IMR-90 (cell line): ENCODE measurements at regions not wholly inside any gene's neighbourhood (a gene's known extent, or its start where the extent isn't known, plus 50 kb on each side); places are given as distances from the start of the nearest gene placed in this dataset.

Experiments
- ATAC-seq: fragments of 200-7000 bp; cut with Tn5 transposase; 2 replicates; pipeline ENCODE4 v1.9.1; 2020; ENCODE audit warnings: low read depth, mild to moderate bottlenecking, moderate library complexity
- BruUV-seq: library from RNA; stranded (reverse); fragments of 400-500 nt; replicated peaks from 2 replicates; lab custom pipeline; 2021; lab: Mats Ljungman, UMichigan
- CTCF ChIA-PET: fragments of 300-600 bp; formaldehyde crosslinking; extraction: SDS; loops from one replicate; lab custom pipeline; 2021; ENCODE audit warnings: antibody characterized with exemption; lab: Yijun Ruan, JAX
- POLR2A ChIA-PET: fragments of 300-600 bp; sonication (Branson Sonifier 250); formaldehyde crosslinking; loops from one replicate; lab custom pipeline; 2022; ENCODE audit warnings: antibody characterized with exemption; ENCODE audit not compliant: unreplicated experiment; lab: Charles Lee
- DNase-seq: peaks from one replicate; pipeline ENCODE4 v3.0.0; 2013
- H2AFZ ChIP-seq: replicated peaks from 2 replicates; pipeline ENCODE3; 2013; ENCODE audit warnings: low read length, mild to moderate bottlenecking; ENCODE audit not compliant: poor library complexity
- H2AK5ac ChIP-seq: 2 replicates; pipeline ENCODE4 v1.6.1; 2013; ENCODE audit warnings: low read depth, low read length, inconsistent platforms
- H2AK9ac ChIP-seq: replicated peaks from 2 replicates; pipeline ENCODE3; 2013; ENCODE audit warnings: mild to moderate bottlenecking, low read depth, low read length, moderate library complexity; ENCODE audit not compliant: poor library complexity
- H2BK120ac ChIP-seq: 2 replicates; pipeline ENCODE4 v1.6.1; 2013; ENCODE audit warnings: low read depth, low read length, inconsistent platforms
- H2BK15ac ChIP-seq: 3 replicates; pipeline ENCODE4 v1.6.1; 2013; ENCODE audit warnings: low read depth, low read length, inconsistent platforms
- H2BK20ac ChIP-seq: 2 replicates; pipeline ENCODE4 v1.6.1; 2013; ENCODE audit warnings: low read depth, mild to moderate bottlenecking, inconsistent platforms, low read length, moderate library complexity
- H2BK5ac ChIP-seq: 2 replicates; pipeline ENCODE4 v1.6.1; 2013; ENCODE audit warnings: mild to moderate bottlenecking, low read depth, low read length, inconsistent platforms; ENCODE audit not compliant: poor library complexity, severe bottlenecking
- H3K14ac ChIP-seq: replicated peaks from 2 replicates; pipeline ENCODE4 v1.6.1; 2013; ENCODE audit warnings: low read depth, low read length, inconsistent platforms
- H3K18ac ChIP-seq: 2 replicates; pipeline ENCODE4 v1.6.1; 2013; ENCODE audit warnings: low read depth, low read length, control low read depth
- H3K23ac ChIP-seq: 2 replicates; pipeline ENCODE4 v1.6.1; 2013; ENCODE audit warnings: low read depth, low read length, inconsistent platforms
- H3K27ac ChIP-seq: 2 replicates; pipeline ENCODE4 v1.5.1; 2013; ENCODE audit warnings: mild to moderate bottlenecking, control low read depth, low read length; ENCODE audit not compliant: insufficient read depth
- H3K27me3 ChIP-seq: 2 replicates; pipeline ENCODE4 v1.6.1; 2013; ENCODE audit warnings: low read length; ENCODE audit not compliant: control insufficient read depth, insufficient read depth
- H3K36me3 ChIP-seq: 2 replicates; pipeline ENCODE4 v1.6.1; 2013; ENCODE audit warnings: low read length, mixed read lengths; ENCODE audit not compliant: control insufficient read depth, insufficient read depth
- H3K4ac ChIP-seq: 2 replicates; pipeline ENCODE4 v1.6.1; 2013; ENCODE audit warnings: low read depth, low read length, inconsistent platforms
- H3K4me1 ChIP-seq: 2 replicates; pipeline ENCODE4 v1.6.1; 2013; ENCODE audit warnings: low read length, mixed read lengths; ENCODE audit not compliant: control insufficient read depth, insufficient read depth
- H3K4me2 ChIP-seq: 2 replicates; pipeline ENCODE4 v1.6.1; 2013; ENCODE audit warnings: low read depth, mild to moderate bottlenecking, control low read depth, low read length, moderate library complexity
- H3K4me3 ChIP-seq: 2 replicates; pipeline ENCODE4 v1.5.1; 2013; ENCODE audit warnings: low read depth, mild to moderate bottlenecking, control low read depth, low read length, moderate library complexity; ENCODE audit not compliant: insufficient read depth
- H3K56ac ChIP-seq: 2 replicates; pipeline ENCODE4 v1.6.1; 2013; ENCODE audit warnings: low read length, inconsistent platforms; ENCODE audit not compliant: insufficient read depth; ENCODE audit errors: extremely low read depth
- H3K79me1 ChIP-seq, 2 experiments: 2 replicates each; pipeline ENCODE4 v1.6.1; 2013; ENCODE audit warnings: low read length in 2 of 2, inconsistent platforms in 1 of 2, low read depth in 1 of 2
- H3K9ac ChIP-seq: 2 replicates; pipeline ENCODE4 v1.6.1; 2013; ENCODE audit warnings: low read depth, low read length, control low read depth
- H3K9me1 ChIP-seq: 2 replicates; pipeline ENCODE4 v1.6.1; 2013; ENCODE audit warnings: low read length, inconsistent platforms; ENCODE audit not compliant: insufficient read depth
- H3K9me3 ChIP-seq: 2 replicates; pipeline ENCODE4 v1.6.1; 2013; ENCODE audit warnings: low read length; ENCODE audit not compliant: control insufficient read depth, insufficient read depth
- H4K20me1 ChIP-seq: 2 replicates; pipeline ENCODE4 v1.6.1; 2013; ENCODE audit warnings: low read length, inconsistent platforms; ENCODE audit not compliant: insufficient read depth
- H4K5ac ChIP-seq: 2 replicates; pipeline ENCODE4 v1.6.1; 2013; ENCODE audit warnings: mild to moderate bottlenecking, low read depth, low read length, control low read depth
- H4K8ac ChIP-seq, 2 experiments: 2 replicates each; pipeline ENCODE4 v1.6.1; 2013; ENCODE audit warnings: low read depth in 2 of 2, low read length in 2 of 2, control low read depth in 1 of 2, inconsistent platforms in 1 of 2
- H4K91ac ChIP-seq: 2 replicates; pipeline ENCODE4 v1.6.1; 2013; ENCODE audit warnings: low read depth, low read length, inconsistent platforms; ENCODE audit not compliant: insufficient read depth
- BHLHE40 ChIP-seq: fragments of 150-350 bp; IDR thresholded peaks from 2 replicates; pipeline ENCODE4 v1.6.1; 2016; ENCODE audit warnings: mild to moderate bottlenecking, low read depth, low read length
- CEBPB ChIP-seq: IDR thresholded peaks from 2 replicates; pipeline ENCODE4 v1.6.1; 2012; ENCODE audit warnings: low read depth, low read length, improper control_type of control experiment
- CHD1 ChIP-seq: IDR thresholded peaks from 2 replicates; pipeline ENCODE4 v1.6.1; 2012; ENCODE audit warnings: low read depth, low read length, improper control_type of control experiment
- CTCF ChIP-seq: conservative IDR thresholded peaks from 2 replicates; pipeline ENCODE4 v1.5.1; 2012; ENCODE audit warnings: mild to moderate bottlenecking, low read depth, low read length, improper control_type of control experiment
- FOS ChIP-seq: fragments of 150-350 bp; IDR thresholded peaks from 2 replicates; pipeline ENCODE4 v1.6.1; 2016; ENCODE audit warnings: low read depth, low read length
- MAFK ChIP-seq: IDR thresholded peaks from 2 replicates; pipeline ENCODE4 v1.6.1; 2012; ENCODE audit warnings: low read depth, low read length, improper control_type of control experiment
- MAZ ChIP-seq: IDR thresholded peaks from 2 replicates; pipeline ENCODE4 v1.6.1; 2012; ENCODE audit warnings: low read depth, mild to moderate bottlenecking, low read length, improper control_type of control experiment, moderate library complexity, borderline replicate concordance
- MXI1 ChIP-seq: IDR thresholded peaks from 2 replicates; pipeline ENCODE4 v1.6.1; 2012; ENCODE audit warnings: low read depth, mild to moderate bottlenecking, low read length, moderate library complexity, borderline replicate concordance
- NFE2L2 ChIP-seq: fragments of 150-350 bp; IDR thresholded peaks from 2 replicates; pipeline ENCODE4 v1.6.1; 2016; ENCODE audit warnings: low read depth, mild to moderate bottlenecking, low read length
- POLR2A ChIP-seq: IDR thresholded peaks from 2 replicates; pipeline ENCODE4 v1.6.1; 2012; ENCODE audit warnings: mild to moderate bottlenecking, low read depth, low read length
- RAD21 ChIP-seq: IDR thresholded peaks from 2 replicates; pipeline ENCODE4 v1.6.1; 2012; ENCODE audit warnings: low read length, improper control_type of control experiment
- RCOR1 ChIP-seq: IDR thresholded peaks from 2 replicates; pipeline ENCODE4 v1.6.1; 2012; ENCODE audit warnings: mild to moderate bottlenecking, low read length, improper control_type of control experiment; ENCODE audit not compliant: insufficient replicate concordance
- RFX5 ChIP-seq: IDR thresholded peaks from 2 replicates; pipeline ENCODE4 v1.8.0; 2012; ENCODE audit warnings: low read depth, mild to moderate bottlenecking, low read length, moderate library complexity
- SMC3 ChIP-seq: fragments of 150-350 bp; IDR thresholded peaks from 2 replicates; pipeline ENCODE4 v1.6.1; 2016; ENCODE audit warnings: low read depth, mild to moderate bottlenecking, antibody characterized with exemption, low read length, moderate library complexity
- WGBS, 2 experiments: methylation state at CpG; one replicate each; pipeline versions ENCODE4 v1.1.5 to v1.1.7; 2013; ENCODE audit warnings: missing lambda C conversion rate in 2 of 2; ENCODE audit not compliant: insufficient read length in 1 of 2; ENCODE audit errors: extremely low coverage in 2 of 2; 5-methylcytosine and 5-hydroxymethylcytosine counted together
- dilution Hi-C: fragments of 300-500 bp; cut with HindIII; formaldehyde crosslinking; loops from one replicate; pipeline ENCODE4 v1.14.3; 2018; ENCODE audit warnings: low sequenced_read_pairs; ENCODE audit not compliant: unreplicated experiment
- in situ Hi-C: fragments of 300-500 bp; cut with MboI; formaldehyde crosslinking; loops from 3 replicates; pipeline ENCODE4 v1.14.3; 2019; ENCODE audit warnings: low sequenced_read_pairs, inconsistent platforms, mixed read lengths
- intact Hi-C: fragments of 100-400 bp; cut with micrococcal nuclease; formaldehyde crosslinking; loops from 2 replicates; pipeline ENCODE4 v1.10.0; 2022
- TF ChIP-seq, protein P1 (sequence below): fragments of 150-350 bp; IDR thresholded peaks from 2 replicates; pipeline ENCODE4 v1.6.1; 2016; ENCODE audit warnings: low read depth, mild to moderate bottlenecking, low read length, moderate library complexity, borderline replicate concordance
- TF ChIP-seq, protein P2 (sequence below): fragments of 150-350 bp; IDR thresholded peaks from 2 replicates; pipeline ENCODE4 v1.6.1; 2017; ENCODE audit warnings: mild to moderate bottlenecking, antibody characterized with exemption, low read length, low read depth

GRCh38 chr16:80048250-80048649, 447.7 kb upstream of the MAF start:
- Histone ChIP-seq H3K4me2 (no peak overlapping the region), H3K4me1 (no peaks in the 10 kb centered on the region), H4K5ac (no peak overlapping the region), H3K18ac (no peak overlapping the region), H3K27ac (no peak overlapping the region), H3K9me3 (no peaks in the 10 kb centered on the region), H2BK5ac (no peak overlapping the region), H4K91ac (no peak overlapping the region), H3K9ac (no peak overlapping the region), H3K27me3 (no peaks in the 10 kb centered on the region), H3K79me1 (no peaks in the 10 kb centered on the region), H3K23ac (no peak overlapping the region), H2AK5ac (no peak overlapping the region), H2AFZ (no peak overlapping the region), H3K14ac (no peak overlapping the region), H2BK120ac (no peak overlapping the region), H3K56ac (no peak overlapping the region), H3K4me3 (no peak overlapping the region), H4K20me1 (no peaks in the 10 kb centered on the region), H4K8ac (no peak overlapping the region), H2BK15ac (no peak overlapping the region), H3K9me1 (no peaks in the 10 kb centered on the region), H3K4ac (no peak overlapping the region), H2AK9ac (no peak overlapping the region), H3K36me3 (no peaks in the 10 kb centered on the region), H2BK20ac (no peak overlapping the region)
- intact Hi-C loops (loop anchor here (5.0 kb wide), 1 partner anchor 49 kb away; no protein-coding TSS in a partner anchor), in situ Hi-C loops (no loop called here), dilution Hi-C loops (no loop called here)
- ATAC-seq, result no peak
- CTCF ChIA-PET, result no interaction called here
- DNase-seq, result no peak
- BruUV-seq, result no TSS peak
- POLR2A ChIA-PET, result no interaction called here
- no peak for TF ChIP-seq NFE2L2
- TF ChIP-seq RAD21, result no peak
- TF ChIP-seq RCOR1, result no peak
- no peak for TF ChIP-seq CTCF
- TF ChIP-seq FOS, result no peak
- no peak for TF ChIP-seq POLR2A
- TF ChIP-seq, protein P1, sequence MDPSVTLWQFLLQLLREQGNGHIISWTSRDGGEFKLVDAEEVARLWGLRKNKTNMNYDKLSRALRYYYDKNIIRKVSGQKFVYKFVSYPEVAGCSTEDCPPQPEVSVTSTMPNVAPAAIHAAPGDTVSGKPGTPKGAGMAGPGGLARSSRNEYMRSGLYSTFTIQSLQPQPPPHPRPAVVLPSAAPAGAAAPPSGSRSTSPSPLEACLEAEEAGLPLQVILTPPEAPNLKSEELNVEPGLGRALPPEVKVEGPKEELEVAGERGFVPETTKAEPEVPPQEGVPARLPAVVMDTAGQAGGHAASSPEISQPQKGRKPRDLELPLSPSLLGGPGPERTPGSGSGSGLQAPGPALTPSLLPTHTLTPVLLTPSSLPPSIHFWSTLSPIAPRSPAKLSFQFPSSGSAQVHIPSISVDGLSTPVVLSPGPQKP, result no peak
- no peak for TF ChIP-seq CEBPB
- TF ChIP-seq MXI1, result no peak
- no peak for TF ChIP-seq BHLHE40
- TF ChIP-seq MAZ, result no peak
- no peak for TF ChIP-seq RFX5
- TF ChIP-seq CHD1, result no peak
- TF ChIP-seq SMC3, result no peak
- TF ChIP-seq, protein P2, sequence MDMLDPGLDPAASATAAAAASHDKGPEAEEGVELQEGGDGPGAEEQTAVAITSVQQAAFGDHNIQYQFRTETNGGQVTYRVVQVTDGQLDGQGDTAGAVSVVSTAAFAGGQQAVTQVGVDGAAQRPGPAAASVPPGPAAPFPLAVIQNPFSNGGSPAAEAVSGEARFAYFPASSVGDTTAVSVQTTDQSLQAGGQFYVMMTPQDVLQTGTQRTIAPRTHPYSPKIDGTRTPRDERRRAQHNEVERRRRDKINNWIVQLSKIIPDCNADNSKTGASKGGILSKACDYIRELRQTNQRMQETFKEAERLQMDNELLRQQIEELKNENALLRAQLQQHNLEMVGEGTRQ, result no peak
- no peak for TF ChIP-seq MAFK
- no CpG with 5 or more reads among the region's 1 CpG for WGBS, 2 experiments
